Pancreas (tissue), 10 donors: ENCODE measurements at regions not wholly inside any gene's neighbourhood (a gene's known extent, or its start where the extent isn't known, plus 50 kb on each side); places are given as distances from the start of the nearest gene placed in this dataset.

ENCODE experiments used
- ATAC-seq, 4 donors: fragments of 200-7000 bp; cut with Tn5 transposase; one replicate each; pipeline versions ENCODE4 v1.8.0 to v1.9.1; 2020; ENCODE audit warnings: mild to moderate bottlenecking in 4 of 4, moderate library complexity in 4 of 4
- DNase-seq, 6 donors: peaks; one replicate each; pipeline ENCODE4 v3.0.0-alpha.2; 2020
- FAIRE-seq: peaks from 2 replicates; lab custom pipeline; 2012; peaks lifted over from hg19 to GRCh38; lab: Jason Lieb, UNC
- H3K27ac ChIP-seq, 4 donors: fragments of 200-600 bp; sonication (generic); 1 replicate in 3 of 4; 2 replicates in 1 of 4; pipeline versions ENCODE4 v1.5.0 to v1.8.0; 2020
- H3K27me3 ChIP-seq, 4 donors: fragments of 200-600 bp; one replicate each; pipeline ENCODE4 v1.8.0; 2021
- H3K36me3 ChIP-seq, 3 donors: fragments of 200-600 bp; sonication (generic) in 1 of 3; one replicate each; pipeline versions ENCODE4 v1.5.0 to v1.8.0; 2020 to 2021
- H3K4me1 ChIP-seq, 3 donors: fragments of 200-600 bp; one replicate each; pipeline ENCODE4 v1.8.0; 2021
- H3K4me3 ChIP-seq, 4 donors: fragments of 200-600 bp; sonication (generic) in 2 of 4; one replicate each; pipeline versions ENCODE4 v1.5.0 to v1.8.0; 2020 to 2021
- H3K9me3 ChIP-seq, 4 donors: fragments of 200-600 bp; one replicate each; pipeline ENCODE4 v1.8.0; 2021
- CTCF ChIP-seq, 4 donors: fragments of 200-600 bp; sonication (generic) in 3 of 4; IDR thresholded peaks; one replicate each; pipeline versions ENCODE4 v1.5.0 to v1.8.0; 2021; ENCODE audit warnings: antibody characterized with exemption in 4 of 4
- WGBS, 2 donors: extraction: QIAGEN DNeasy Blood & Tissue Kit; methylation state at CpG; one replicate each; pipeline ENCODE4 v1.1.7; 2013; 5-methylcytosine and 5-hydroxymethylcytosine counted together
- intact Hi-C, 3 donors: fragments of 100-400 bp; cut with DNase I; formaldehyde crosslinking; loops; one replicate each; pipeline versions ENCODE4 v1.11.1 to v1.14.2; 2022
- donor health status: healthy with polysubstance abuse.
- donor health status: DM: no; HTN: no; CAD: no; lungs with moderate emphysema.
- donor health status: DM: no; HTN: no; CAD: no.
- donor health status: control.
- donor health status: control.
- donor health status: Bipolar disorder and iron deficiency.
- donor health status: DM: yes; HTN: yes; CAD: no.
- donor health status: DM: no; HTN: no; CAD: no.
- donor health status: DM: no; HTN: no; CAD: no.
- donor health status: DM: yes; HTN: yes; CAD: no.

GRCh38 chr11:80023386-80023785 is 582.6 kb upstream of the TENM4 start:
- no peak overlapping the region for H3K4me3 ChIP-seq
- FAIRE-seq (no peak), DNase-seq (no peak), ATAC-seq (no peak)
- intact Hi-C loops = no loop called here
- no peak overlapping the region for H3K27ac ChIP-seq
- no peak for TF ChIP-seq CTCF (IDR thresholded peaks at IDR 0.05)
- H3K9me3 ChIP-seq = no peaks in the 10 kb centered on the region
- H3K36me3 ChIP-seq = no peaks in the 10 kb centered on the region
- H3K4me1 ChIP-seq = no peaks in the 10 kb centered on the region
- H3K27me3 ChIP-seq = no peaks in the 10 kb centered on the region

- TF ChIP-seq CTCF (IDR thresholded peaks at IDR 0.05) = no peak
- no peaks in the 10 kb centered on the region for H3K36me3 ChIP-seq
- ATAC-seq (no peak), FAIRE-seq (no peak), DNase-seq (no peak)
- H3K4me3 ChIP-seq = no peak overlapping the region
- H3K4me1 ChIP-seq = no peaks in the 10 kb centered on the region
- intact Hi-C loops = no loop called here
- H3K27me3 ChIP-seq = no peaks in the 10 kb centered on the region
- H3K9me3 ChIP-seq = no peaks in the 10 kb centered on the region
- H3K27ac ChIP-seq = no peak overlapping the region
- WGBS, 2 donors = 85 to 93% methylated on average over 1 of the region's 1 CpG
Observed at GRCh38 chr11:80010536-80010935, 569.7 kb upstream of the TENM4 start.

GRCh38 chr11:80009081-80009480 is 568.3 kb upstream of the TENM4 start:
- no peak for TF ChIP-seq CTCF (IDR thresholded peaks at IDR 0.05)
- no peak overlapping the region for H3K27ac ChIP-seq
- no peaks in the 10 kb centered on the region for H3K4me1 ChIP-seq
- no peaks in the 10 kb centered on the region for H3K36me3 ChIP-seq
- no peak overlapping the region for H3K4me3 ChIP-seq
- DNase-seq (no peak), FAIRE-seq (no peak), ATAC-seq (no peak)
- no peaks in the 10 kb centered on the region for H3K27me3 ChIP-seq
- intact Hi-C loops = no loop called here
- 87 to 94% methylated on average over 3 of the region's 3 CpGs for whole genome bisulfite sequencing, 2 donors
- no peaks in the 10 kb centered on the region for H3K9me3 ChIP-seq

GRCh38 chr11:80007616-80008015 is 566.8 kb upstream of the TENM4 start:
- H3K27me3 ChIP-seq = no peaks in the 10 kb centered on the region
- intact Hi-C loops = no loop called here
- DNase-seq (no peak), ATAC-seq (no peak), FAIRE-seq (no peak)
- H3K9me3 ChIP-seq = no peaks in the 10 kb centered on the region
- H3K4me1 ChIP-seq = no peaks in the 10 kb centered on the region
- no peak overlapping the region for H3K27ac ChIP-seq
- WGBS, 2 donors = 58 to 69% methylated on average over 6 of the region's 6 CpGs
- H3K36me3 ChIP-seq = no peaks in the 10 kb centered on the region
- no peak for TF ChIP-seq CTCF (IDR thresholded peaks at IDR 0.05)
- H3K4me3 ChIP-seq = no peak overlapping the region

GRCh38 chr11:79990141-79990540 is 549.3 kb upstream of the TENM4 start:
- DNase-seq = no peak
- H3K9me3 ChIP-seq = no peaks in the 10 kb centered on the region
- H3K36me3 ChIP-seq = no peaks in the 10 kb centered on the region
- H3K27me3 ChIP-seq = no peaks in the 10 kb centered on the region
- WGBS, 2 donors = 48 to 69% methylated on average over 3 of the region's 3 CpGs
- H3K27ac ChIP-seq = no peak overlapping the region
- intact Hi-C loops = no loop called here
- H3K4me1 ChIP-seq = no peaks in the 10 kb centered on the region
- FAIRE-seq = no peak
- no peak overlapping the region for H3K4me3 ChIP-seq
- TF ChIP-seq CTCF (IDR thresholded peaks at IDR 0.05) = no peak
- ATAC-seq = no peak
